SU-DHL-6 (cell line): ENCODE measurements at regions not wholly inside any gene's neighbourhood (a gene's known extent, or its start where the extent isn't known, plus 50 kb on each side); places are given as distances from the start of the nearest gene placed in this dataset.

Experiments
- CTCF ChIP-seq: fragments of 200-600 bp; sonication (generic); IDR thresholded peaks from one replicate; pipeline ENCODE4 v1.5.1; 2017; ENCODE audit warnings: antibody characterized with exemption, mild to moderate bottlenecking, low read length, moderate library complexity; ENCODE audit not compliant: insufficient read depth, poor library complexity, severe bottlenecking
- EZH2phosphoT487 ChIP-seq: fragments of 200-600 bp; sonication (generic), shearing (Covaris generic); conservative IDR thresholded peaks from 2 replicates; pipeline ENCODE4 v1.6.1; 2018; ENCODE audit warnings: mild to moderate bottlenecking, antibody characterized with exemption, low read length, moderate library complexity, mixed read lengths

GRCh38 chr4:170777663-170778062, 687.9 kb upstream of the AADAT start:
- TF ChIP-seq CTCF (no peak), EZH2phosphoT487 (no peak)
